GM10248 (cell line): ENCODE measurements at regions not wholly inside any gene's neighbourhood (a gene's known extent, or its start where the extent isn't known, plus 50 kb on each side); places are given as distances from the start of the nearest gene placed in this dataset.
"Not testable (repeated sequence)": the region's sequence is repeated elsewhere in the genome, so short reads cannot be mapped to it uniquely, and the experiment has no call there.

Experiments used
- CTCF ChIA-PET: fragments of 300-600 bp; sonication (Branson Sonifier 250); formaldehyde crosslinking; extraction: SDS; loops from one replicate; lab custom pipeline; 2021; ENCODE audit warnings: antibody characterized with exemption; lab: Yijun Ruan, JAX
- POLR2A ChIA-PET: fragments of 350-650 bp; sonication (Branson Sonifier 250); formaldehyde crosslinking; extraction: SDS; loops from one replicate; lab custom pipeline; 2020; ENCODE audit warnings: antibody characterized with exemption; lab: Yijun Ruan, JAX
- DNase-seq: peaks from one replicate; pipeline ENCODE4 v3.0.0; 2012; ENCODE audit errors: extremely low spot score
- CTCF ChIP-seq: IDR thresholded peaks from 2 replicates; pipeline ENCODE4 v1.5.1; 2012; ENCODE audit warnings: mild to moderate bottlenecking, low read depth; ENCODE audit errors: extremely low read depth, missing control alignments, control extremely low read depth

- ChIA-PET CTCF (no interaction called here), POLR2A (no interaction called here)
- no peak for TF ChIP-seq CTCF
- DNase-seq = no peak
These were observed 690.1 kb upstream of the BCHE start for GRCh38 chr3:166527325-166527724.

DNA sequence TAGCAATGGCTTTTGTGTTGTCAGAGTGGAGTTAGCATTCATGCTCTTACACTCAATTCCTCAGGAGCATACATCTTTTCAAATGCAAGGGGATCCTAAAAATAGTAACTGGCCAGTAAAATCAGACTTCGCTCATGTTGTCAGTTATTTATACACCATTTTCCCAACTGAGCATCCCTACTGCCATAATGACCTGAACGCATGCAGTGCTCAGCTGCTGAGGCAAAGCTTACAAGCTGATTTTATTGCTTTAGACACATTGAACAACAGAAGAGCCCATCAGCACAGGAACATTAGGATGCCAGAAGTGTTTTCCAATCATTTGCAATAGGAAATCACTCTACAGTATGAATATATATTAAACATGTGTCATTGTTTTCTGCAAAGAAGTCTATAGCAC lies 689.7 kb upstream of the BCHE start:
- TF ChIP-seq CTCF = no peak
- ChIA-PET CTCF (no interaction called here), POLR2A (no interaction called here)
- no peak for DNase-seq

DNA sequence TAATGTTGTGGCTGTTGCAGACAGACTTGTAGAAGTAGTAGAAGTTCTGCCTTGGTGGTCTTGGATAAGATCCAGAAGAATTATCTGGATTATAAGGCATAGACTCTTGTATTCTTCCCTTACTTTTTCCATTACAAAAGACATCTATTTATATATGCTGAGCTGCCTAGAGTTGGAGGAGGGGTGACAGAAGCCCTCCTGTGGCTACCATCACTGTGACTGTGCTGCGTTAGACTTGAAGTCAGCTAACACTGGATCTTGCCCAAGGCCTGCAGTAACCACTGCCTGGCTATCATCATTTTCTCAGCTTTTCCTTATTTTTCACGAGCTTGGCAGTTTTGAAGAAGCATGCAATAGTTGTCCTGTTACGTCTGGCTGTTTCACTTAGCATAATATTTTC lies 684.8 kb upstream of the BCHE start:
- no peak for DNase-seq
- ChIA-PET CTCF (no interaction called here), POLR2A (no interaction called here)
- no peak for TF ChIP-seq CTCF

- ChIA-PET POLR2A (no interaction called here), CTCF (no interaction called here)
- no peak for TF ChIP-seq CTCF
- no peak for DNase-seq
These were observed 682.2 kb upstream of the BCHE start for GRCh38 chr3:166519443-166519842.

GRCh38 chr3:166518040-166518439 lies 680.8 kb upstream of the BCHE start:
- ChIA-PET POLR2A (no interaction called here), CTCF (no interaction called here)
- TF ChIP-seq CTCF = no peak
- no peak for DNase-seq

DNA sequence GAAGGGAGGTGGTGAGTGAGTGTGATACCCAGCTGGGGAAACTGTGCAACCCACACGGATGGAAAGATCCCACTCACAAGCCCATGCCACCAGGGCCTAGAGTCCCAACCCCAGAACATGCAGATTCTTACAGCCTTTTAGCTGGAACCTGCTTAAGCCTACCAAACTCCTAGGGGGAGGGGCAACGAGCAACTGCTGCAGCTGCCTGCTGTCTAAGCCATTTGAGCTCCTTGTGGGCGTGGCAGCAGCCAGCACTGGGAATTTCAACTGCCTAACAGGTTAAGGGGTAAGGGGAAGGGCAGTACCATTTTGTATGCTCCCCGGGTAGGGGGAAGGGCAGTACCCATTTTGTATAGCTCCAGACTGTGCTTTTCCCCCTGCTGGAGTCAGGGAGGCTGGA lies 673.2 kb upstream of the BCHE start:
- ChIA-PET CTCF (interaction anchor here (1.4 kb wide), 1 partner anchor 20 kb away, joined by 3 read pairs; no protein-coding TSS in a partner anchor), POLR2A (no interaction called here)
- TF ChIP-seq CTCF = no peak
- no peak for DNase-seq

DNA sequence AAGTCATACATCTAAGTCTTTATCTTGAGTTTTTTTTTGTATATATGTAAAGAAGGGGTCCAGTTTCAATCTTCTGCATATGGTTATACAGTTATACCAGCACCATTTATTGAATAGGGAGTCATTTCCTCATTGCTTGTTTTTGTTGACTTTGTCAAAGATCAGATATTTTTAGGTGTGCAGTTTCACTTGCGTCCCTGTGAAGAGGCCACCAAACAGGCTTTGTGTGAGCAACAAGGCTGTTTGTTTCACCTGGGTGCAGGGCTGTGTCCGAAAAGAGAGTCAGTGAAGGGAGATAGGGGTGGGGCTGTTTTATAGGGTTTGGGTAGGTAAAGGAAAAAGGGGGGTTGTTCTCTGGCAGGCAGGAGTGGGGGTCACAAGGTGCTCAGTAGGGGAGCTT lies 663.2 kb upstream of the BCHE start:
- CTCF ChIA-PET, POLR2A ChIA-PET, DNase-seq: not testable (repeated sequence)

DNA sequence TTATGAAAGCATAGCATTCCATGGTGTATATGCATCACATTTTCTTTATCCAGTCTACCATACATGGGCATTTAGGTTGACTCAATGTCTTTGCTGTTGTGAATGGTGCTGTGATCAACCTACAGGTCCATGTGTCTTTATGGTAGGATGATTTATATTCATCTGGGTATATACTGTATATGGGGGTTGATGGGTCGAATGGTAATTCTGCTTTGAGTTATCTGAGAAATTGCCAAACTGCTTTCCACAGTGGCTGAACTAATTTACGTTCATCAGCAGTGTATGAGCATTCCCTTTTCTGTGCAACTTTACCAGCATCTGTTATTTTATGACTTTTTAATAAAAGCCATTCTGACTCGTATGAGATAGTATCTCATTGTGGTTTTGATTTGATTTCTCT lies 662.4 kb upstream of the BCHE start:
- no peak for TF ChIP-seq CTCF
- ChIA-PET POLR2A (no interaction called here), CTCF (no interaction called here)
- DNase-seq = no peak
